ENCODE measurements at regions not wholly inside any gene's neighbourhood (a gene's known extent, or its start where the extent isn't known, plus 50 kb on each side); places are given as distances from the start of the nearest gene placed in this dataset.

GRCh38 chr6:19159561-19159960 is 677.6 kb upstream of the ID4 start:
- no peaks in the 10 kb centered on the region for H3K4me1 Mint-ChIP-seq

DNA sequence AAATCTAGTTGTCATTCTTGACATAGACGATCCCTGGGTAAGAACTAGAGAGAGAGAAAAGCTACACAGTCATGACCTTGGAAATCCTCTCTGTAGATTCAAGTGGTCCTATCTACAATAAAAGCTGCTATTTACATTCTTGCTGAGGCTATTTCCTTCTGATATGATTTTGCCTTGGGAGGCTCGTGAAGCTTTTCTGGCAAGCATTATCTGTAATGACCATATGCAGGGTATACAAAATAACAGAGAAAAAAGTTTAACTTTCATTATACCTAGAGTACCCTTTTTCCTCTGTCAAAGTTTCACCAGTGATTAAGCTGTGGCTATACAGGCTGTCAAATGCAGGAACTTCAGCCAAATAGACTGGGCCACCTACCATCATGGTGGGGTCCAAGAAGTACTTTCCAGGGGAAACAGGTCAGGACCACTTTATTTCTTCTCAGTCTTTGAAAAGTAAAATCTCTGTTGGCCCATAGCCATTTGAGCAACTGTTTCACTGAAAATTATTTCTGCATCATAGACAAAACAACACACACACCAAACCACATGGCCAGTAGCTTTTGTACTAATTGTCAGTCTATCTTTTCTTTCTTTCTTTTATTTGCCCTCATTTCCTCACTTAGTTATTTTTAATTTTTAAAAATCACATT is 677.0 kb upstream of the ID4 start:
- Mint-ChIP-seq H3K4me1 (no peaks in the 10 kb centered on the region), H3K4me3 (no peak overlapping the region), H3K36me3 (no peaks in the 10 kb centered on the region), H3K27ac (no peak overlapping the region), H3K27me3 (no peaks in the 10 kb centered on the region), H3K9me3 (peaks cover 4% of the 10 kb centered on the region)
- no peak for ATAC-seq

More at GRCh38 chr6:19159561-19159960, 677.6 kb upstream of the ID4 start:
- Mint-ChIP-seq H3K27ac (no peak overlapping the region), H3K4me3 (no peak overlapping the region), H3K36me3 (no peaks in the 10 kb centered on the region), H3K9me3 (peaks cover 4% of the 10 kb centered on the region), H3K27me3 (no peaks in the 10 kb centered on the region)
- no peak for ATAC-seq

GRCh38 chr6:19167251-19167650 is 669.9 kb upstream of the ID4 start:
- ATAC-seq: no peak
- H3K4me3 Mint-ChIP-seq: no peak overlapping the region

GRCh38 chr6:19169366-19169765 is 667.8 kb upstream of the ID4 start:
- Mint-ChIP-seq H3K4me1 (no peaks in the 10 kb centered on the region), H3K4me3 (no peak overlapping the region), H3K27me3 (no peaks in the 10 kb centered on the region), H3K27ac (no peak overlapping the region), H3K9me3 (peaks cover 13% of the 10 kb centered on the region), H3K36me3 (no peaks in the 10 kb centered on the region)
- no peak for ATAC-seq

More at GRCh38 chr6:19167251-19167650, 669.9 kb upstream of the ID4 start:
- Mint-ChIP-seq H3K4me1 (no peaks in the 10 kb centered on the region), H3K27ac (no peak overlapping the region), H3K9me3 (peaks cover 10% of the 10 kb centered on the region), H3K36me3 (no peaks in the 10 kb centered on the region), H3K27me3 (no peaks in the 10 kb centered on the region)

- no peaks in the 10 kb centered on the region for H3K27me3 Mint-ChIP-seq
- no peaks in the 10 kb centered on the region for H3K4me1 Mint-ChIP-seq
- no peak overlapping the region for H3K27ac Mint-ChIP-seq
- ATAC-seq: no peak
- no peak overlapping the region for H3K4me3 Mint-ChIP-seq
- peaks cover 22% of the 10 kb centered on the region for H3K9me3 Mint-ChIP-seq
- H3K36me3 Mint-ChIP-seq: no peaks in the 10 kb centered on the region
Measured at GRCh38 chr6:19175023-19175422, 662.1 kb upstream of the ID4 start.

- Mint-ChIP-seq H3K9me3 (peaks cover 26% of the 10 kb centered on the region), H3K4me1 (no peaks in the 10 kb centered on the region), H3K36me3 (no peaks in the 10 kb centered on the region), H3K4me3 (no peak overlapping the region), H3K27ac (no peak overlapping the region), H3K27me3 (no peaks in the 10 kb centered on the region)
- no peak for ATAC-seq
Measured at GRCh38 chr6:19180348-19181072, 656.7 kb upstream of the ID4 start.

GRCh38 chr6:19181211-19181610 is 656.0 kb upstream of the ID4 start:
- Mint-ChIP-seq H3K4me3 (no peak overlapping the region), H3K9me3 (peaks cover 29% of the 10 kb centered on the region), H3K36me3 (no peaks in the 10 kb centered on the region), H3K4me1 (no peaks in the 10 kb centered on the region), H3K27ac (no peak overlapping the region), H3K27me3 (no peaks in the 10 kb centered on the region)
- ATAC-seq: no peak

- H3K27me3 Mint-ChIP-seq: no peaks in the 10 kb centered on the region
- no peaks in the 10 kb centered on the region for H3K36me3 Mint-ChIP-seq
- no peak for ATAC-seq
- H3K4me3 Mint-ChIP-seq: no peak overlapping the region
- H3K27ac Mint-ChIP-seq: no peak overlapping the region
- no peaks in the 10 kb centered on the region for H3K4me1 Mint-ChIP-seq
- peaks cover 22% of the 10 kb centered on the region for H3K9me3 Mint-ChIP-seq
Measured at GRCh38 chr6:19193624-19194023, 643.5 kb upstream of the ID4 start.

- Mint-ChIP-seq H3K27me3 (no peaks in the 10 kb centered on the region), H3K4me1 (no peaks in the 10 kb centered on the region), H3K4me3 (no peak overlapping the region), H3K9me3 (peaks cover 25% of the 10 kb centered on the region), H3K36me3 (no peaks in the 10 kb centered on the region), H3K27ac (no peak overlapping the region)
- no peak for ATAC-seq
Measured at GRCh38 chr6:19204445-19204844, 632.7 kb upstream of the ID4 start.

GRCh38 chr6:19205076-19205475 is 632.1 kb upstream of the ID4 start:
- H3K27ac Mint-ChIP-seq: no peak overlapping the region
- H3K36me3 Mint-ChIP-seq: no peaks in the 10 kb centered on the region
- H3K4me3 Mint-ChIP-seq: no peak overlapping the region
- no peak for ATAC-seq
- H3K27me3 Mint-ChIP-seq: no peaks in the 10 kb centered on the region
- H3K9me3 Mint-ChIP-seq: peaks cover 29% of the 10 kb centered on the region
- H3K4me1 Mint-ChIP-seq: no peaks in the 10 kb centered on the region

- H3K36me3 Mint-ChIP-seq: no peaks in the 10 kb centered on the region
- H3K4me1 Mint-ChIP-seq: no peaks in the 10 kb centered on the region
- H3K9me3 Mint-ChIP-seq: peaks cover 16% of the 10 kb centered on the region
- no peak overlapping the region for H3K4me3 Mint-ChIP-seq
- H3K27ac Mint-ChIP-seq: no peak overlapping the region
- ATAC-seq: no peak
- H3K27me3 Mint-ChIP-seq: no peaks in the 10 kb centered on the region
Measured at GRCh38 chr6:19209202-19209601, 628.0 kb upstream of the ID4 start.

- Mint-ChIP-seq H3K4me3 (no peak overlapping the region), H3K4me1 (no peaks in the 10 kb centered on the region), H3K27ac (no peak overlapping the region), H3K36me3 (no peaks in the 10 kb centered on the region), H3K27me3 (no peaks in the 10 kb centered on the region), H3K9me3 (peaks cover 14% of the 10 kb centered on the region)
- no peak for ATAC-seq
Measured at GRCh38 chr6:19210849-19211590, 626.1 kb upstream of the ID4 start.

GRCh38 chr6:19214231-19214630 is 622.9 kb upstream of the ID4 start:
- no peak overlapping the region for H3K27ac Mint-ChIP-seq
- no peaks in the 10 kb centered on the region for H3K27me3 Mint-ChIP-seq
- ATAC-seq: no peak
- no peaks in the 10 kb centered on the region for H3K4me1 Mint-ChIP-seq
- no peaks in the 10 kb centered on the region for H3K36me3 Mint-ChIP-seq
- H3K4me3 Mint-ChIP-seq: no peak overlapping the region
- peaks cover 13% of the 10 kb centered on the region for H3K9me3 Mint-ChIP-seq

GRCh38 chr6:19219931-19220330 is 617.2 kb upstream of the ID4 start:
- H3K4me3 Mint-ChIP-seq: no peak overlapping the region
- no peak overlapping the region for H3K27ac Mint-ChIP-seq
- H3K36me3 Mint-ChIP-seq: no peaks in the 10 kb centered on the region
- H3K9me3 Mint-ChIP-seq: peaks cover 7% of the 10 kb centered on the region
- H3K4me1 Mint-ChIP-seq: no peaks in the 10 kb centered on the region
- ATAC-seq: no peak
- no peaks in the 10 kb centered on the region for H3K27me3 Mint-ChIP-seq

GRCh38 chr6:19231878-19232561 is 605.1 kb upstream of the ID4 start:
- no peak overlapping the region for H3K4me3 Mint-ChIP-seq
- H3K9me3 Mint-ChIP-seq: peaks cover 9% of the 10 kb centered on the region
- no peaks in the 10 kb centered on the region for H3K27me3 Mint-ChIP-seq
- no peaks in the 10 kb centered on the region for H3K36me3 Mint-ChIP-seq
- H3K4me1 Mint-ChIP-seq: no peaks in the 10 kb centered on the region
- ATAC-seq: no peak
- H3K27ac Mint-ChIP-seq: no peak overlapping the region

Data from stimulated activated memory B cell treated with anti-CD40 and anti-IgM and Interleukin-4, amounts not matched to agents 10 μg/mL and 1 μg/mL and 100 μg/mL, for 72 hours (primary cell).